GM12878 (cell line): ENCODE measurements at regions not wholly inside any gene's neighbourhood (a gene's known extent, or its start where the extent isn't known, plus 50 kb on each side); places are given as distances from the start of the nearest gene placed in this dataset.
"Not testable (repeated sequence)": the region's sequence is repeated elsewhere in the genome, so short reads cannot be mapped to it uniquely, and the experiment has no call there.

ENCODE experiments used
- ATAC-seq: fragments of 200-7000 bp; cut with Tn5 transposase; 3 replicates; pipeline ENCODE4 v1.9.1; 2020; ENCODE audit warnings: mild to moderate bottlenecking, moderate library complexity
- BruUV-seq: library from RNA; stranded (reverse); fragments of 400-500 nt; replicated peaks from 2 replicates; lab custom pipeline; 2021; lab: Mats Ljungman, UMichigan
- CTCF ChIA-PET: fragments of 300-600 bp; sonication (Branson Sonifier 250); formaldehyde crosslinking; extraction: SDS; loops from one replicate; lab custom pipeline; 2021; ENCODE audit warnings: inconsistent platforms; lab: Yijun Ruan, JAX
- POLR2A ChIA-PET: fragments of 350-600 bp; formaldehyde crosslinking; extraction: SDS; loops from one replicate; lab custom pipeline; 2021; ENCODE audit warnings: inconsistent platforms; lab: Charles Lee
- RAD21 ChIA-PET: fragments of 300-600 bp; sonication (Branson Sonifier 250); formaldehyde crosslinking; loops from one replicate; lab custom pipeline; 2023; ENCODE audit warnings: antibody characterized with exemption; ENCODE audit not compliant: unreplicated experiment; lab: Charles Lee
- SMC1A ChIA-PET: fragments of 300-600 bp; sonication (Branson Sonifier 250); formaldehyde crosslinking; loops from one replicate; lab custom pipeline; 2023; ENCODE audit not compliant: unreplicated experiment, uncharacterized antibody; lab: Charles Lee
- DNase-seq: peaks from one replicate; pipeline ENCODE4 v3.0.0-alpha.2; 2011; ENCODE audit warnings: low read depth, low spot score
- FAIRE-seq: peaks from 3 replicates; lab custom pipeline; 2011; peaks lifted over from hg19 to GRCh38; lab: Jason Lieb, UNC
- H2AFZ ChIP-seq: 2 replicates; pipeline ENCODE4 v1.6.0; 2011; ENCODE audit warnings: low read depth, low read length, control low read depth; ENCODE audit not compliant: control insufficient read depth
- H3K27ac ChIP-seq: 2 replicates; pipeline ENCODE4 v1.5.1; 2011; ENCODE audit warnings: control low read depth; ENCODE audit not compliant: control insufficient read depth, insufficient read depth
- H3K27me3 ChIP-seq, 2 experiments: replicated peaks in 1 of 2; 2 replicates each; pipeline versions ENCODE4 v1.6.0 to v1.6.1; 2011; ENCODE audit warnings: low read length in 1 of 2; ENCODE audit not compliant: control insufficient read depth in 2 of 2, insufficient read depth in 2 of 2
- H3K36me3 ChIP-seq, 2 experiments: 2 replicates each; pipeline ENCODE4 v1.5.1; 2011; ENCODE audit warnings: low read length in 1 of 2; ENCODE audit not compliant: control insufficient read depth in 2 of 2, insufficient read depth in 2 of 2
- H3K4me1 ChIP-seq: 2 replicates; pipeline ENCODE4 v1.6.1; 2011; ENCODE audit warnings: mild to moderate bottlenecking, low read length, moderate library complexity, mixed read lengths; ENCODE audit not compliant: control insufficient read depth, insufficient read depth
- H3K4me2 ChIP-seq: 2 replicates; pipeline ENCODE4 v1.6.0; 2011; ENCODE audit warnings: control low read depth; ENCODE audit not compliant: control insufficient read depth, insufficient read depth
- H3K4me3 ChIP-seq: fragments of 200-600 bp; sonication (generic); 2 replicates; pipeline ENCODE4 v1.5.1; 2016
- H3K79me2 ChIP-seq: 2 replicates; pipeline ENCODE4 v1.6.0; 2011; ENCODE audit warnings: low read length; ENCODE audit not compliant: control insufficient read depth, insufficient read depth
- H3K9ac ChIP-seq: 2 replicates; pipeline ENCODE4 v1.8.0; 2011; ENCODE audit warnings: low read length, control low read depth, mixed read lengths; ENCODE audit not compliant: control insufficient read depth, insufficient read depth
- H3K9me3 ChIP-seq: replicated peaks from 3 replicates; pipeline ENCODE4 v1.5.1; 2011; ENCODE audit warnings: mild to moderate bottlenecking, low read length; ENCODE audit not compliant: control insufficient read depth, insufficient read depth
- H4K20me1 ChIP-seq: 2 replicates; pipeline ENCODE4 v1.6.0; 2011; ENCODE audit not compliant: control insufficient read depth, insufficient read depth
- WGBS: methylation state at CpG from one replicate; pipeline ENCODE4 v1.1.6; 2016; ENCODE audit warnings: low lambda C conversion rate; ENCODE audit not compliant: insufficient replicate concordance, insufficient coverage; ENCODE audit errors: missing lambda C conversion rate; 5-methylcytosine and 5-hydroxymethylcytosine counted together
- in situ Hi-C: fragments of 300-500 bp; cut with MboI; formaldehyde crosslinking; loops from 9 replicates; pipeline ENCODE4 v1.14.3; 2018; ENCODE audit warnings: mixed read lengths
- intact Hi-C: fragments of 100-400 bp; cut with micrococcal nuclease; formaldehyde crosslinking; loops from one replicate; pipeline ENCODE4 v1.14.2; 2022; ENCODE audit not compliant: unreplicated experiment

GRCh38 chr2:111495636-111496035 is 374.9 kb downstream of the BCL2L11 start:
- H3K36me3 ChIP-seq, DNase-seq, H3K4me2 ChIP-seq, H3K79me2 ChIP-seq, intact Hi-C loops, RAD21 ChIA-PET, ATAC-seq, CTCF ChIA-PET, H3K9me3 ChIP-seq, H3K4me3 ChIP-seq, FAIRE-seq, H2AFZ ChIP-seq, H3K9ac ChIP-seq, SMC1A ChIA-PET, POLR2A ChIA-PET, H4K20me1 ChIP-seq, H3K27me3 ChIP-seq, H3K4me1 ChIP-seq, BruUV-seq, H3K27ac ChIP-seq: not testable (repeated sequence)
- WGBS = 52% methylated on average over 2 of the region's 2 CpGs
- in situ Hi-C loops = loop anchor here (25.0 kb wide), 1 partner anchor 217 kb away; no protein-coding TSS in a partner anchor

DNA sequence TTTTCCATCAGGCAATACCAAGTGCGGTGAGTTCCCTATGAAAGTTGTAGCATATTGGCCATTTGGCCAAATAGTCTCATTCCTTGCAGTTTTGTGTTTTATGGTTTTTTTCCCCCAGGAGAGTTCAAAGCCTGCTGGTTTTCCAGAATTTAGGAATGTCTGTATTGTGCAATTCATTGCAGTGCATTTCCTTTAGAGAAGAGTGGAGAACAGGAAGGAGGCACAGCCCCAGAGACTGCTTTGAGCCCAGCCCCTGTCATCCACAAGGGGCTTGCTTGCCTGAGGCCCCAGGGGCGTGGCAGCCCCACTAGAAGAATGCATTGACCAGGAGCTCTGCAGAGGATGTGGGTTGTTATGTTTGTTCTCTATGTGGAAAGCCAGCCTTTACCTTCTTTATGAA is 375.5 kb downstream of the BCL2L11 start:
- CTCF ChIA-PET, BruUV-seq, intact Hi-C loops, H3K9me3 ChIP-seq, H3K27me3 ChIP-seq, ATAC-seq, H3K4me2 ChIP-seq, SMC1A ChIA-PET, H2AFZ ChIP-seq, H4K20me1 ChIP-seq, H3K36me3 ChIP-seq, H3K4me3 ChIP-seq, H3K79me2 ChIP-seq, RAD21 ChIA-PET, H3K4me1 ChIP-seq, H3K9ac ChIP-seq, FAIRE-seq, H3K27ac ChIP-seq, POLR2A ChIA-PET, DNase-seq: not testable (repeated sequence)
- WGBS = 67% methylated on average over 2 of the region's 2 CpGs
- in situ Hi-C loops = loop anchor here (25.0 kb wide), 1 partner anchor 216 kb away; no protein-coding TSS in a partner anchor

GRCh38 chr2:111496860-111497259 is 376.1 kb downstream of the BCL2L11 start:
- 59% methylated on average over 4 of the region's 5 CpGs for WGBS
- FAIRE-seq, H3K36me3 ChIP-seq, ATAC-seq, SMC1A ChIA-PET, DNase-seq, CTCF ChIA-PET, H3K4me3 ChIP-seq, H3K27ac ChIP-seq, H3K79me2 ChIP-seq, H3K9me3 ChIP-seq, RAD21 ChIA-PET, POLR2A ChIA-PET, intact Hi-C loops, H2AFZ ChIP-seq, BruUV-seq, H3K27me3 ChIP-seq, H3K4me2 ChIP-seq, H3K9ac ChIP-seq, H4K20me1 ChIP-seq, H3K4me1 ChIP-seq: not testable (repeated sequence)
- in situ Hi-C loops = loop anchor here (25.0 kb wide), 1 partner anchor 215 kb away; no protein-coding TSS in a partner anchor

- DNase-seq, ATAC-seq, BruUV-seq, H3K9ac ChIP-seq, H3K27me3 ChIP-seq, H3K4me3 ChIP-seq, H3K4me2 ChIP-seq, H3K9me3 ChIP-seq, H4K20me1 ChIP-seq, RAD21 ChIA-PET, CTCF ChIA-PET, FAIRE-seq, POLR2A ChIA-PET, H3K36me3 ChIP-seq, H3K27ac ChIP-seq, H3K4me1 ChIP-seq, intact Hi-C loops, SMC1A ChIA-PET, H3K79me2 ChIP-seq, H2AFZ ChIP-seq: not testable (repeated sequence)
- 65% methylated on average over 2 of the region's 2 CpGs for WGBS
- in situ Hi-C loops = loop anchor here (25.0 kb wide), 1 partner anchor 215 kb away; no protein-coding TSS in a partner anchor
These were observed 376.6 kb downstream of the BCL2L11 start for GRCh38 chr2:111497270-111497669.
